PFSK-1 (cell line): ENCODE measurements at regions not wholly inside any gene's neighbourhood (a gene's known extent, or its start where the extent isn't known, plus 50 kb on each side); places are given as distances from the start of the nearest gene placed in this dataset.

Experiments
- FOXP2 ChIP-seq: optimal IDR thresholded peaks from 2 replicates; pipeline ENCODE3; 2011; ENCODE audit warnings: borderline replicate concordance, control low read depth, inconsistent platforms; ENCODE audit not compliant: insufficient read depth; ENCODE audit errors: extremely low read length, extremely low read depth
- POLR2AphosphoS5 ChIP-seq: IDR thresholded peaks from 2 replicates; pipeline ENCODE4 v1.6.1; 2012; ENCODE audit warnings: low read depth, mild to moderate bottlenecking, control low read depth, low read length, moderate library complexity
- REST ChIP-seq, 2 experiments: IDR thresholded peaks; 2 replicates each; pipeline versions ENCODE4 v1.6.1 to v1.8.0; 2011 to 2012; ENCODE audit warnings: low read depth in 2 of 2, low read length in 2 of 2, control low read depth in 1 of 2, inconsistent platforms in 1 of 2, mild to moderate bottlenecking in 1 of 2, moderate library complexity in 1 of 2; ENCODE audit not compliant: insufficient read depth in 1 of 2
- SIN3A ChIP-seq: IDR thresholded peaks from 2 replicates; pipeline ENCODE4 v1.6.1; 2012; ENCODE audit warnings: mild to moderate bottlenecking, low read length, moderate library complexity, borderline replicate concordance; ENCODE audit not compliant: insufficient read depth
- TAF1 ChIP-seq: IDR thresholded peaks from 2 replicates; pipeline ENCODE4 v1.6.1; 2012; ENCODE audit warnings: low read length, control low read depth, borderline replicate concordance; ENCODE audit not compliant: insufficient read depth

GRCh38 chr2:238797537-238797936, 50.3 kb upstream of the TWIST2 start:
- TF ChIP-seq TAF1 (no peak), REST (IDR thresholded peaks at IDR 0.05; ENCODE audit: insufficient read depth in 1 of 2, low read depth in 2 of 2, low read length in 2 of 2) (no peak), POLR2AphosphoS5 (no peak), SIN3A (no peak), FOXP2 (no peak)
